Keratinocyte (primary cell): ENCODE measurements at regions not wholly inside any gene's neighbourhood (a gene's known extent, or its start where the extent isn't known, plus 50 kb on each side); places are given as distances from the start of the nearest gene placed in this dataset.

Experiments
- EZH2 ChIP-seq: IDR thresholded peaks from one replicate; pipeline ENCODE4 v1.6.1; 2012; ENCODE audit warnings: inconsistent platforms, mild to moderate bottlenecking, low read length, moderate library complexity
- TF ChIP-seq, protein P1 (sequence below), 3 experiments: IDR thresholded peaks in 1 of 3; conservative IDR thresholded peaks in 1 of 3; optimal IDR thresholded peaks in 1 of 3; 2 replicates in 2 of 3; 3 replicates in 1 of 3; pipeline versions ENCODE3 to v1.5.1; 2011; ENCODE audit warnings: low read length in 3 of 3, mild to moderate bottlenecking in 3 of 3, moderate library complexity in 2 of 3, control low read depth in 1 of 3, inconsistent platforms in 1 of 3; ENCODE audit not compliant: insufficient read depth in 2 of 3; ENCODE audit errors: extremely low read depth in 1 of 3

DNA sequence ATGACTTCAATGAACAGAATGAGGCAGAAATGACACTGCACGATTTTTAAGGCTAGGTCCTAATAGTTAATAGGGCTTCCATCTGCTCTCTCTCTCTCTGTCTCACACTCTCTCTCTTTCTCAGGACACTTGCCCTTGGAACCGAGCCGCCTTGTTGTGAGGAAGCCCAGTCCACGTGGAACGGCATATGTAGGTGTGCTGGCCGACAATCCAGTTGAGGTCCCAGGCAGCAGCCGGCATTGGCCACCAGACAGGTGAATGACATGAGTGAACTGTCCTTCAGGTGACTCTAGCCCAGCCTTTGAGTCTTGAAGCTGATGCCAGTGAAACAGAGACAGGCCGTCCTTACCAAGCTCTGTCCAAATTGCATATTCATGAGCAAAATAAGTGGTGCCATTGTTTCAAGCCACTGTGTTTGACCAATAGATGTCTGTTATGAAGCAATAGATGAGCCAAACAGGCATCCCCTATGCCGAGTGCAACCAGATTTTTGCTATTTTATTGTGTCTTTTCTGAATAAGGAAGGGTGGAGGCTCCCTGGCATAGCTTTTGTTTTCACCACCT lies 217.5 kb upstream of the LHX5 start:
- TF ChIP-seq, protein P1, sequence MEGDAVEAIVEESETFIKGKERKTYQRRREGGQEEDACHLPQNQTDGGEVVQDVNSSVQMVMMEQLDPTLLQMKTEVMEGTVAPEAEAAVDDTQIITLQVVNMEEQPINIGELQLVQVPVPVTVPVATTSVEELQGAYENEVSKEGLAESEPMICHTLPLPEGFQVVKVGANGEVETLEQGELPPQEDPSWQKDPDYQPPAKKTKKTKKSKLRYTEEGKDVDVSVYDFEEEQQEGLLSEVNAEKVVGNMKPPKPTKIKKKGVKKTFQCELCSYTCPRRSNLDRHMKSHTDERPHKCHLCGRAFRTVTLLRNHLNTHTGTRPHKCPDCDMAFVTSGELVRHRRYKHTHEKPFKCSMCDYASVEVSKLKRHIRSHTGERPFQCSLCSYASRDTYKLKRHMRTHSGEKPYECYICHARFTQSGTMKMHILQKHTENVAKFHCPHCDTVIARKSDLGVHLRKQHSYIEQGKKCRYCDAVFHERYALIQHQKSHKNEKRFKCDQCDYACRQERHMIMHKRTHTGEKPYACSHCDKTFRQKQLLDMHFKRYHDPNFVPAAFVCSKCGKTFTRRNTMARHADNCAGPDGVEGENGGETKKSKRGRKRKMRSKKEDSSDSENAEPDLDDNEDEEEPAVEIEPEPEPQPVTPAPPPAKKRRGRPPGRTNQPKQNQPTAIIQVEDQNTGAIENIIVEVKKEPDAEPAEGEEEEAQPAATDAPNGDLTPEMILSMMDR (optimal IDR thresholded peaks at IDR 0.05 in 1 of 3, IDR thresholded peaks at IDR 0.05 in 1 of 3, conservative IDR thresholded peaks at IDR 0.05 in 1 of 3; ENCODE audit: extremely low read depth in 1 of 3, insufficient read depth in 2 of 3, low read length in 3 of 3): no peak
- TF ChIP-seq EZH2: no peak
